NCI-H2171 (cell line): ENCODE measurements at regions not wholly inside any gene's neighbourhood (a gene's known extent, or its start where the extent isn't known, plus 50 kb on each side); places are given as distances from the start of the nearest gene placed in this dataset.
"Not testable (repeated sequence)": the region's sequence is repeated elsewhere in the genome, so short reads cannot be mapped to it uniquely, and the experiment has no call there.

Experiments used
- DNase-seq: peaks from one replicate; lab custom pipeline; 2025; lab: John Stamatoyannopoulos, UW

DNA sequence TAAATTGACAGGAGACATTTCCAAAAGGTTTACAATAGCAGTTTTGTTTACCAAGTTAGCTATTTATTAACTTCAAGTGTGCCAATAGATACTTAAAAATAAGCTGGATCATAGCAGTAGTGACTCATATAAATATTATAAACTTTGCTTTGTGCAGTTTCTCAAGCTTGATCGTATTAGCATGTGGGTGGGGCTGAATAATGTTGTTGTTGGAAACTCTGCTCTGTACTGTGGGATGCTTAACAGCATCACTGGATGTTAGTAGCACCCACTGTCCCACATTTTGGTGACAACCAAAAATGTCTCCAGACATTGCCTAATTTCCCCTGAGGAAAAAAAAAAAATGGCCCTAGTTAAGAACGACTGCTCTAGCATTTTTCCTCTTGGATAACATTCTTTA is 855.2 kb upstream of the ADGRL3 start:
- DNase-seq: no peak

DNA sequence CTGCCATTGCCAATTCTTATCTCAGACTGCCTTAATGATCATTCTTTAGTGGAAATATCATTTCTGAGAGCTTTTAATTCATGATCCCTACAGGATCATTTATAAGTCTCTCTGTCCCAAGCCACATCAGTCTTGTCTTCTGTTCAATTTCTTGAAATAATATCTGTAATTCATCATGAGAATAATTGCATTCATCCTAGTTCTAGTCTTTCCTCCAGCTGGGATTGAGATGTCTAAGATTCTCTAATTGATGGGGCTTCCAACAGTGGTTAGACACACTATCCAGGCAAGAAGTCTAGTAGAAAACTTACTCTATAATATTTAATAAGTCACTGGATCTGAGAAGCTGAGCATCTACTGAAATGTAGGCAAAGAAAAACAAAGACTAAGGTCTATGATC is 854.7 kb upstream of the ADGRL3 start:
- no peak for DNase-seq

DNA sequence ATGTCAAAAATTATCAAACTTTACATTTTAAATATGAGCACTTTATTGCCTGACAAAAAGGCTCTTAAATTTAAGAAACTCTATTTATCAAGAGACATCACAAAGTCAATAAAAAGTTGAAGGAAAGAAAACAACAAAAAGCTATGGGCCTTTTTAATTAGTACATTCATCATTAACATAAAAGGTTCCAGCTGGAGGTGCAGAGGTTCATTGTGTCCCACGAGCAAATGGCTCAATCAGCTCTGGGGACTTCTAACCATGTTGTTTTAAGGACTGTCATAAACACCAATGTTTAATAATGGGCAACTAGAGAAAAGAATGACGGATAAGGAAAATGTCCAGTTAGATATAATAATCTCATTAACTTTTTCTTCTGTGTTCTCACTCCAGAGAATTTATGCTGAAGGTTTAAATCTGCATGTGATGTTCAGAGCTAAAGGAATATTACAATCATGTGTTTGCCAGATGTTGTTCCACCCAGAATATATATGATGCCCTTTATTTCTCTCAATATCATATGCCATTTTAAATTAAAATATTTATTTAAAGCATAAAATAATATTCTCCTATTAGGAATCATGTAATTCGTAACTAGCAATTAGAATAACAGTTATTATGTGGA is 840.3 kb upstream of the ADGRL3 start:
- DNase-seq: no peak

DNA sequence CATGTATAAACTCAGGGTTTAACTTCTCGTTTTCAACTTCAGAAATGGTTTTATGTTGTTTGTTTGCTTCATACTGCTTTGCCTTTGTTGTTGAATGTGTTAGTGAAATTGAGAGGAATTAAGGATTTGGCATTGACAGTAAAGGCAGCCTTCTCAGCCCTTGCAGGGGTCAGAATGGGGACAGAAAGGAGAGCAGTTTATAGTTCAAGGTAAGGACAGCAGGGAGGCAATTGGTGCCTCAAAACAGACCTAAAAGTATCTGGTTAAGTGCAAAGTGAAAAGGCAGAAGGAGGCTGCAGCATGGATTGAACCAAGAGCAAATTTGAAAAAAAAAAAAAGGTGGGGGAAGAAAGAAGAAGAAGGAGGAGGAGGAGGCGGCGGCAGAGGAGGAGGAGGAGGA is 835.0 kb upstream of the ADGRL3 start:
- no peak for DNase-seq

DNA sequence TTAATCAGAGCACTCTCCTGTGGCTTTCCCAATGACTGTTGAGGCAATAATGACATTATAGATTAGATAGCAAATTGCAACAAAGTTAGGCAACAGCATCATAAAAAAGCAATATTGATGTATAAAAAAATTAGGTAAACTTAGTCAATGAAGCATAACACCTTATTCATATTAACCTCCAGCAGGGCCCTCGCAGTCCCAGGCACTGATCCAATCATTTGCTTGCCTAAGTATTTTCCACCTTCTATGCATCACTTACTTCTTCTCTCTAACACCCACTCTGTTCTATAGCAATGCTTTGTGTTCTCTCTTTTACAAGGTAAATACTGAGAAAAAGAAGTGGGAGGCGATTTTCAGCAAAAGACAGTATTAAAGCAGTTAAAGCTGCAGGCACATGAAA is 833.5 kb upstream of the ADGRL3 start:
- DNase-seq: no peak

DNA sequence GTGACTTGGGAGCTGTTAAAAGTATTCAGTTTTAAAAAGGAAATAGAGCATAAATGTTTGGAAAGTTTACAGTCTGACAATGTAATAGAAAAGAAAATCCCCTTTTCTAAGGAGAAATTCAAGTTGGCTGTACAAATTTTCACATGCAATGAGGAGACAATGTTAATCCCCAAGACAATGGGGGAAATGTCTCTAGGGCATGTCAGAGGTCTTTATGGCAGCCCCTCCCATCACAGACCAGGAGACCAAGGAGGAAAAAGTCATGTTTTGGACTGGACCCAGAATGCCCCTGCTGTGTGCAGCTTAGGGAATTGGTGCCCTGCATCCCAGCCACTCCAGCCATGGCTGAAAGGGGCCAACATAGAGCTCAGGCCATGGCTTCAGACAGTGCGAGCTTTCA is 831.1 kb upstream of the ADGRL3 start:
- DNase-seq: no peak

DNA sequence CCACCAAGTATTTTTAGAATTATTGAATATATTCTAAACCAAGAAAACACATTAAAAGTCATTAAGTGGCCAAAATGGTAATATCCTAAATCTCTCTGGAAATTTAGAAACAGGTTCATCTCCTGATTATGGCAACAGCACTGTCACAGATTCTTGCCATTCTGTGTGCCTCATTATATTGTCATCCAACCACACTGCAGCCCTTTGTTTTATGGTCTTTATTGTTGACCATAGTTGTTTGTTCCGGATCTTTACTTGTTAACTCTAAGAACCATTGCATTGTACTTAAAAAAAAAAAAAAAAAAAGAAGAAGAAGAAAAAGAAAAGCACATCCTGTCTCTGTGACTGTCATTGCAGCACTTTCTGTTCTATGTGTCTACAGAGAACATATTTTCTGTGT is 822.1 kb upstream of the ADGRL3 start:
- DNase-seq: no peak

DNA sequence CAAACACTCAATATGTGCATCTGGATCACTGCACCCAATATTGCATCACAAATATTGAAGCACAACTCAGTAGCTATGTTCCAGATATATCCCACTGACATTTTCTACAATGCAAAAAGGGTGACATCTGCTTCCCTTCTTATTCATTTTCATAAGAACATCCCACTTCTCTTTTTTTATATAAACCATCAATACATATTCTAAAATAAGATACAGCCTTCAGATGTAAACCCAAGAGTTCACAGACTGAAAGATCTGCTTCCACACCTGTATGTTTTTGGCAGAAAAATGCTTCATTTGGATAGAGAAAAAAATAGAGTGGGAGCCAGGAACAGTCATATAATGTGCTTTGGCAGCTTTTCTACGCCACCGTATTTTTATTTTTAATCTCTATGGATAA is 815.6 kb upstream of the ADGRL3 start:
- no peak for DNase-seq

DNA sequence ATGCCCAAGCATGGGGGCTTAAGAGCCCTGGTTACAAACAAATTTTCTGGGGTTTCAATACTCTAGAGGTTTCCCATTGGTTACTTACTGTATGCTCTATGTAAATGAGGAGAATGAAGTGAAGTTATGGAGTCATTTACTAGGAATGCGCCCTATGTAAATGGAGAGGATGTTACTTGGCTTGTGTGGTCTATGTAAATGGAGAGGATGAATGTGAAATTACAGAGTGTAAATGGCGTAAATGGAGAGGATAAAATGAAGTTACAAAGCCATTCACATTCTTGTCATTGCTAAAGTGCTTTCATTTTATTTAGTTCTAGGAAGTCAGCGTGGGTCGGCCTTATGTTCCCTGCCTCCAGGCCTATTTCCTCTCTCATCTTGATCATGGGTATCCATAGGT is 810.5 kb upstream of the ADGRL3 start:
- DNase-seq: no peak

DNA sequence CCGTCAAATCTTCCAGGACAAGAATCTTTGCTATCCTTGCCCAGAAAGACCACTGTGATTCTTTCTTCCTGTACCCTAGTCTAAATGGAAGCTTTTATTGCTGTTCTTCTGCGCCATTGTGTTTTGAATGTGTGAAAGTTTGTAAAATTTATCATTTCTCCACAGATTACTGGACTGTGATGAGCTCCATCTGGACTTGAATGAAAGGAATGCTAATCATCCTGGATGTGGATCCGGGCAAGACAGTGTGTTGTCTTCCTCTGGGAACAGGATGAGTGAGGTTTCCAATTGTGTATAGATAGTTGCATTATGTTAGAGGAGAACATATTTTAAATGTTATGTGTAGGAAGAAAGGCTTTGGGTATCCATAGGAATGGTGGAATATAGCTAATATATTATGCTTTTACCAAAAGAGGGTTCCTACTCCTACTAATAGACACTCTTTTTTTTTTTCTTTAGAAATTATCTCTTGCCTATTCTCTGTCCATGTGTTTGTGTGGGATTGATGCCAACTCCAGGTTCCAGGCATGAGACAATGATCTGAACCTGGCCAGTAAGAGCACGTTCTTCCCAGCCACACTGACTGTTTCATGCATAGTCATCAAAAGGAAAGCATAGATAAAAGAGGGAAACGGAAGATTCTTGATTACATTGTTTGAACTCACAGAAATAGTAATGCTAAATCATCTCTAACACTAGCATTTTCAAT is 803.6 kb upstream of the ADGRL3 start:
- DNase-seq: no peak

DNA sequence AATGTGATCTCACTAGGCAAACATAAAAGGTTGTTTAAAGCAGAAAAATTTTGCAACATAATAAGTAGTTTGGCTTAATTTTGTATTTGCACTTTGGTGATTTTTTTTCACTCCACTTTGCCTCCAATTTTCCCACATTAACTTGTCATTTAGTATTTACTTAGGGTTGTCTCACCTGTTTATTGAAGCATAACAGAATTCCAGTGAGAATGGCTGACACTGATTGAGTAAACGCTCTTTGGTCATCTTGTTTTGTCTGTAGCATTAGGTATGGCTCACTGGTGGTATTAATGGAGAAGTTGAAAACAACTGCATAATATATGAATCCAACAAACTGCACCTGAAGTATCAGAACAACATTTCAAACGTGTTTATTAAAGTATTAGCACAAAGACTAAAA is 799.5 kb upstream of the ADGRL3 start:
- DNase-seq: no peak

DNA sequence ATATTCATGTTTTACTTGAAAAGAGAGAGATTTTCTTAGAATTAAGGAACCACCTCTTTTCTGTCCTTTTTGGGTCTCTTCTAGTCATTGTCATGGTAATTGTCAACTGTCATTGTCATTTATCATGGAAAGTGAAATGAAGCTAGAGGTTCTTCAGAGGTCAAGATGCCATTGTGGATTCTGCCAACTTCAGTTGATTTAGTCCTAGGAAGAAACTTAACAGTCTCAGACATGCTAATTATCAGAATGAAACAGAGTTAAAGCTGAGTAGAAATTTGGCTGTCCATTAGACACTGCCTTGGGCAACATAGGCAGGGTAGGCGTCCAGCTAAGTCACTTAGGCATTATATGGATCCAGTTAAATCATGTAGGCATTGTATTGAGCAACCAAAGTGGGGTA is 796.1 kb upstream of the ADGRL3 start:
- DNase-seq: no peak

DNA sequence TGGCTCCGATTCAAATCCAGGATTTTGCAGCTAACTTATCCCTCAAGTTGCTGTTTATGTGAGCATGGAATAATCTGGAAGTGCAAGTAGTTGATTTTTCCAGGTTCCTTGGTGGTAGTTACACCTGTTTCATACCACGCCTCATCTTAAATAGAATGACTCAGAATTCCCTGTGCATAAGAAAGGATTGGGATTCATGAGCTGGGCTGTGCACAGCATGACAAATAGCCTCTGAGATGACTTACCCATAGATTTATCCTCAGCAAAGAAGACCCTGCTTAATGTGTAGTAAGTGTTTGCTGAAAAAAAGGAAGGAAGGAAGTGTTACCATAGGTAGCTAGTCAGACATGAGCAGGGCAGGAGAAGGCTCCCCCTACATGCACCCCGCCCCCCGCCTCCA is 777.7 kb upstream of the ADGRL3 start:
- DNase-seq: no peak

DNA sequence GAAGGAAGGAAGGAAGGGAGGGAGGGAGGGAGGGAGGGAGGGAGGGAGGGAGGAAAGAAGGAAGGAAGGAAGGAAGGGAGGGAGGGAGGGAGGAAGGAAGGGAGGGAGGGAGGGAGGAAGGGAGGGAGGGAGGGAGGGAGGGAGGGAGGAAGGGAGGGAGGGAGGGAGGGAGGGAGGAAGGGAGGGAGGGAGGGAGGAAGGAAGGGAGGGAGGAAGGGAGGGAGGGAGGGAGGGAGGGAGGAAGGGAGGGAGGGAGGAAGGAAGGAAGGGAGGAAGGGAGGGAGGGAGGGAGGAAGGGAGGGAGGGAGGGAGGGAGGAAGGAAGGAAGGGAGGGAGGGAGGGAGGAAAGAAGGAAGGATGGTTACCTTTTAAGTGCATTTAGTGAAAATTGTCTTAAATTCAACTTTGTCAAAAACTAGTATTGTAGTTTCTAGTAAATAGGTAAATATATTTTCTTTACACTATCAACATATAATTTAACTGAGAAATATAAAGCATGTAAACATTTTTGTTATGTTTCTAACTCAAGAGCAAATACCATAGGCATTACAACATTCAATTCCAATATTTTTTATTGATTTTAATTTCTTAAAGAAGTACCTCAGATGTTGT is 776.4 kb upstream of the ADGRL3 start:
- DNase-seq: not testable (repeated sequence)

DNA sequence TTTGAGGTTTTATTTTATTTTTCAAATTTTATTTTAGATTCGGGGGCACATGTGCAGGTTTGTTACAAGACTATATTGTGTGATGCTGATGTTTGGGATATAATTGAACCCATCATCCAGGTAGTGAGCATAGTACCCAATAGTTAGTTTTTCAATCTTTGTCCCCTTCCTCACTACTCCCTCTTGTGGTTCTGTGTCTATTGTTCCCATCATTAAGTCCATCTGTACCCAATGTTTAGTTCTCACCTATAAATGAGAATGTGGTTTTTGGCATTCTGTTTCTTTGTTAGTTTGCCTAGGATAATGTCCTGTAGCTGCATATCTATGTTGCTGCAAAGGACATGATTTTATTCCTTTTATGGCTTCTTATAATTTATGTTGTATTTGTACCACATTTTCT is 767.2 kb upstream of the ADGRL3 start:
- DNase-seq: no peak

DNA sequence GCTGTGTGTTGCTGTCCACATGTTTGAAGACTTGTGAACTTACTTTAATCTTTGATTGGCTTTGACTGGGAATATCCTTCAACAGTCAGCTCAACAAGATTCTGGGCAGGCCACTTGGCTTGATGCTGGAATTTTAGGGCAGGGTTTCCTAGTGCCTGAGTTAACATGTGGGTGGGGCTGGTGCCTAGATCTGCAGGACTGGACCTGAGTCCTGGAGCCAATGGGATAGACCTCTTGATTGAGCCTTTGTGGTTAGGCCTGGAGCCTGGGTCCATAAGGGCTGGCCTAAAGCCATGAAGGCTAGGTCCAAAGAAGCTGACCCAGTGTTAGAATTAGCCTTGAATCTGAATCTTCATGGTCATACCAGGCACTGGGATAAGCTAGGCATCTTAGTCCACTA is 757.1 kb upstream of the ADGRL3 start:
- no peak for DNase-seq

DNA sequence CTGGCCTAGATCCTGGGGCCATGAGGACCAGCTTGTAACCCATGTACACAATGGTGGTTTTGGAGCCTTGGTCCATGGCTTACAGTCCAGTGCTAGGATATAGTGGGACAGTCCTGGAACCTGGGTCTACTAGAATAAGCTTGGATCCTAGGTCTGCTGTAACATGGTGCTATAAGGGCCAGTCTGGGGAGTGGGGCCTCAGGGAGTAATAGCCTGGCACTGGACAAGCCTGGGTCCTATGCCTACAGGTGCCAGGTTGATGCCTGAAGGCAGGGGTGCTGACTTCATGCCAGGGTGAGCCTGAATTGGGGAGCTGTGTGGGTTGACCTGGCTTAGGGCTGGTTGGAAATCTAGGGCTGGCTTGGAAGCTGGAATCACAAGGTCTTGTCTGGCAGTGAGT is 756.3 kb upstream of the ADGRL3 start:
- DNase-seq: no peak

DNA sequence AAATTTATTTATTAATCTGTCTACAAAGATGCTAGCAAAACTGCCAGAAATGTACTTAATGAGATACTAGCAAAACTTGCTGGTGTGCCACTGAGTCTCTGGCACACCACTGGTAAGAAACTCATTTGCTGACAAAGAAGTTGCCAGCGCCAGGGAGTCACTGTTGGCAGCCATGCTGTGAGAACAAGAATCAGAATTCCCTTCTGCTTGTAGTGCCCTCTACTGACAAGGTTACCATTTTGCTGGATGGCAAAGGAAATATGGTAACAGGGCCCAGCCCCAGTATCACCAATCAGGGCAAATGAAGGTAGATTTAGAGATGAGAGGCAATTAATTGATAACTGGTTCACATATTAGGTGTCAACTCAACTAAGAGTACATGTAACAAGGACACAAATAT is 750.1 kb upstream of the ADGRL3 start:
- no peak for DNase-seq

DNA sequence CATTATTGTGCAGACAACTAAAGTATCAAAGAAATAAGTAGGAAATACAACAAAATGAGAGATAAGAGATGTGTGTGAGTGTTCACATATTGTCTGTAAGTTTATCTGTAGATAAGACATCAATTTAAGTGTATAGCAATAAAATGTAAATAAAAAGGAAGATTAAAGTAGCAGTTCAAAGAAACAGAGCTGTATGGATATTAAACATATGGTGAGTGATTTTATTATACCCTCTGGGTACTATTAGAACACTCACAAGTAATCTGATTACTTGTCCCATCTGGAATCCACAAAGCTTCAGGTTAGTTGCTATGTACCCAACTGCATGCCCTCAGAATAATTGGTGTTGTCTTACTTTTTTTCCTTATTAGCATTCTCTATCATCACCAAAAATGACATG is 747.9 kb upstream of the ADGRL3 start:
- DNase-seq: peak; percentile 57

DNA sequence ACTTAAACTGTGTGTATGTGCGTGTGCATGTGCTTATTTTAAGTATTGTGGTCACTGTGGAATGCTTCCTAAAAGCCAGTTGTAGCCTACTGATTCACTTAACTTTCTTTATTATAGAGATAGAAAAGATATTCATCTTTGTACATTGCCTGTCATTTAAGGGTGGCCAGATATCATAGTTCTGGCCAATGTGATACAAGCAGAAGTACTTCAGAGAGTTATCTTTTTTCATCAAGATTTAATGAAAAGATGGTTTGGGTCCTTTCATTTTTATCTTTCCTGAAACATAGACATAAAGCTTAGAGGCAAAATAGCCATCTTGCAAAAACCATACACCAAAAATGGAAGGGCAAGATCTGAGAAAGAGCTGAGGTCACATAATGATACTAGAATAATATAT is 744.7 kb upstream of the ADGRL3 start:
- DNase-seq: no peak

DNA sequence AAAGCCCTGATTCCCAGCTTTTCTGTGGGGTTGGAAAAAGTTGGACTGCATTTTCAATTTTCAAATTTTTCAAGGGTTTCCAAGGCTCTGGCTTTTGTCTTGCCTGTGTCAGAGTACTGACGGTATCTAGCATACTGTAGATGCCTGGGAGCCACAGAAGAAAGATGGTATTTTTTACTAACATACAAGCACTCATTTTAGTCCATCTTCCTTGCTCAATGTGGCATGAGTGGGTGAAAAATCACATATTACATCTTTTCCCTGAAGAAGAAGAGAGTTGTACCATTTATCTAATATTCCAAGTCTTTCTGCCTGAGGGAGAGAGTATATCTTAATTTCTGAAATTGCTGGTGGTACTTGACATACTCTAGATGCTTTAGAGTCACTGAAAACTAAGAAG is 738.6 kb upstream of the ADGRL3 start:
- DNase-seq: no peak

DNA sequence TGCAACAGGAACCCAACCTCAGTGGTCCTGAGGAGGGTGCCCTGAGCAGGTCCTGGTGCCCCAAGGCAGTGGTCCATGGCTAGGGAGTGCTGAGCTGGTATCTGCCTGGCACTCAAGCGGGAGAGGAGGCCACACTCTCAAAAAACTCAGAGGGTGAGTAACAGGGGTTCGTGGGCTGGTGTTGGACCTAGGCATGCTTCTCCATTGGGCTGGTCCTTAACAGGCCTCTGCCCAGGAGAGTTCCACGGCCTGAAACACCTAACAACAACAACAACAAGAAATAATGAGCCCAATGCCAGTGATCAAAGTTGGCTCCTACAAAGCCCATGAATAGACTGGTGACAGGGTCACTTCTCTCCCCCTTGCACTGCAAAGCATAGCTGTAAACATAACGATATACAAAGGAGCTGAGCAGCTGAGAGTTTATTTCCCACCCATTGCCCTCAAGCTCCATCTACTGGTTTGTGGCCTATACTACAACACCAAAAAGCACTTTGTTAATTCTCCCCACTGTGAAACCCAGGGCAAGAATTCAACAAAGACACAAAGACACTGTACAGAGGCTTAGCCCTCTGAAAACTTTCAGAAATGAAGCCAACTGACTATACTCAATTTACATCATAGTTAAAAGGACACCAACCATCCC is 736.1 kb upstream of the ADGRL3 start:
- no peak for DNase-seq

DNA sequence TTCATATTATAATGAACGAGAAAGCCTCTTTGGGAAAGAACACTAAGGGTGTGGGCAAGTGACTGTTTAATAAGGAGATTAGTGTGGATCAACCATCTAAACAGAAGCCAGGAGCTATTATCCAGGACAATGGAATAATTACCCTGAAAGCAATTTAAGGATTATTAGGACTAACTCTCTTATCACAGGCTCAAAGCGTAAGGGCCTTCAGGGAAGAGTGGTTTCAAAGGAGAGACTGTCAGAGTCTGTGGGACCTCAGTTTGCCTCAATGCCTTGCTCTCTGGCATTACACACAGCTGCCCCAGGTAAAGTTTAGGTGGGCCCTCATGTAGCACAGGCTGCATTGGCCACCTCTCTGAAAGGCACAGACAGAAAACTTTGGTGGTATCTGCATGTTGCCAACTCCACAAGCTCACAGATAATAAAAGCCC is 717.2 kb upstream of the ADGRL3 start:
- no peak for DNase-seq
